ENCODE measurements at regions not wholly inside any gene's neighbourhood (a gene's known extent, or its start where the extent isn't known, plus 50 kb on each side); places are given as distances from the start of the nearest gene placed in this dataset.

- TF ChIP-seq CTCF (conservative IDR thresholded peaks at IDR 0.05; ENCODE audit: low read length): no peak
- no peak for TF ChIP-seq EZH2phosphoT487 (IDR thresholded peaks at IDR 0.05; ENCODE audit: borderline replicate concordance, low read depth, low read length)
These were observed 356.2 kb downstream of the KCNJ3 start for GRCh38 chr2:155054712-155055111.
